ENCODE measurements at regions not wholly inside any gene's neighbourhood (a gene's known extent, or its start where the extent isn't known, plus 50 kb on each side); places are given as distances from the start of the nearest gene placed in this dataset.

- TF ChIP-seq CTCF (optimal IDR thresholded peaks at IDR 0.05 in 1 of 3, IDR thresholded peaks at IDR 0.05 in 1 of 3, conservative IDR thresholded peaks at IDR 0.05 in 1 of 3; ENCODE audit: extremely low read depth in 1 of 3, insufficient read depth in 2 of 3, low read length in 3 of 3) (no peak), EZH2 (IDR thresholded peaks at IDR 0.05; ENCODE audit: low read length) (no peak)
Observed at GRCh38 chr13:40409278-40409677, 257.2 kb downstream of the FOXO1 start.

Measured in keratinocyte (primary cell).